HG02642 (cell line): ENCODE measurements at regions not wholly inside any gene's neighbourhood (a gene's known extent, or its start where the extent isn't known, plus 50 kb on each side); places are given as distances from the start of the nearest gene placed in this dataset.
A peak's percentile ranks its signal among the peaks of the same experiment; 100 is the strongest.

Source experiments
- ATAC-seq: cut with Tn5 transposase; IDR thresholded peaks from one replicate; pipeline ENCODE4 v1.9.1; 2021; ENCODE audit warnings: mild to moderate bottlenecking; ENCODE audit not compliant: unreplicated experiment, poor library complexity

DNA sequence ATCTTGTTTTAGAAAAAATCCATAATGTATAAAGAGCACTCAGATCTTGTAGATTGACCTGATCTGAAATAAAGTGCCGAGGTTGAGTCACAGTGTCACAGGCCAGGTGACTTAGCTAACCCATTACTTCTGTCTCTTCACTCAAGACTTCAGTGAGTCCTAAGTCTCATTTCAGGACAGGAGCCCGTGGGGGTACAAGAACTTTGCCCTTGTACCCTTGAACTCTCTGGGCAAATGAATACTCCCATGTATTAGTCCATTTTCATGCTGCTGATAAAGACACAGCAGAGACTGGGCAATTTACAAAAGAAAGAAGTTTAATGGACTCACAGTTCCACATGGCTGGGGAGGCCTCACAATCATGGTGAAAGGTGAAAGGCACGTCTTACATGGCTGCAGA, 160.2 kb downstream of the ZPLD1 start:
- no peak for ATAC-seq

DNA sequence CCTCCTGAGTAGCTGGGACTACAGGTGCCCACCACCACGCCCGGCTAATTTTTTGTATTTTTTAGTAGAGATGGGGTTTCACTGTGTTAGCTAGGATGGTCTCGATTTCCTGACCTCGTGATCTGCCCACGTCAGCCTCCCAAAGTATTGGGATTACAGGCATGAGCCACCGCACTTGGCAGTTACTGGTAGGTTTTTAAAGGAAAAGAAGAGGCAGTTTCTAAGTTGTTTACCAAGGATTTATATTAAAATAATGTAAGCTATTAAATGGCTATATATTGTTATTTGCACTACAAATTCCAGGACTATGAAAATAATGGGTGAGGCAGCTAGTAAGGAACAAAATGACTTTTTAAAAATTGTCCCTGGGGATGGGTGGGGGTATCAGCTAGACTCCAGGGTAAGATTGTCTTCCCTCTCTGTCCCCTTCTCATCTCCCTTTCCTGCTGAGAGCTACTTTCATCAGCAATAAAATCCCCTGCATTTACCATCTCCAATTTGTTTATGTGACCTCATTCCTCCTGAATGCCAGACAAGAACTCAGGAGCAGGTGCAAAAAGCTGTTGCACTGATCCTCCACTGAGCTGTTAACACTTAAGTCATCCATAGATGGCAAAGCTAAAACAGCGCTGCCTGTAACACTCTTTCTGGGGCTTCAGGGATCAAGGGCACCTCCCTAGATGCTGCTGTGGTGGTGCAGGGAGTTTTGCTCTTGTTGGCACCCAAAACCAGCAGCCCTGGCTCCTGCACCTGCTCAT, 165.2 kb downstream of the ZPLD1 start:
- no peak for ATAC-seq

DNA sequence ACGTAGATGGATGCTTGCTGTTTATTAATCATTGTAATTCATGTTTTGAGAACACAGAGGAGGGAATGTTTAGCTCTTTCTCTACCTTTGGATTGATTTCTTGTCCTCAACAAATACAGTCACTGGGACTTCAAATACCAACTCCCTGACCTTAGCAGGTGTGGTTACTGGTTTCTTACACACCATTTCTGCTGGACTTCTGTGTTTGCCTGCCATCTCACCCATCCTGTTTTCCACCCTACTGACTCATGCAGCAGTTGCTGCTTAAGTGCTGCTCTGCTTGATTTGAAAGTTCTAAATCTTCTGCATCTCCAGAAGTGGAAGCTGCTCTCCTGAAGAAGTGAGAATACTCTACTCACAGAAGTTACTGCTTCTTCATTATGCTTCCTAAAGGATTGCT, 170.3 kb downstream of the ZPLD1 start:
- no peak for ATAC-seq

GRCh38 chr3:102608875-102609274, 174.1 kb downstream of the ZPLD1 start:
- ATAC-seq = no peak

DNA sequence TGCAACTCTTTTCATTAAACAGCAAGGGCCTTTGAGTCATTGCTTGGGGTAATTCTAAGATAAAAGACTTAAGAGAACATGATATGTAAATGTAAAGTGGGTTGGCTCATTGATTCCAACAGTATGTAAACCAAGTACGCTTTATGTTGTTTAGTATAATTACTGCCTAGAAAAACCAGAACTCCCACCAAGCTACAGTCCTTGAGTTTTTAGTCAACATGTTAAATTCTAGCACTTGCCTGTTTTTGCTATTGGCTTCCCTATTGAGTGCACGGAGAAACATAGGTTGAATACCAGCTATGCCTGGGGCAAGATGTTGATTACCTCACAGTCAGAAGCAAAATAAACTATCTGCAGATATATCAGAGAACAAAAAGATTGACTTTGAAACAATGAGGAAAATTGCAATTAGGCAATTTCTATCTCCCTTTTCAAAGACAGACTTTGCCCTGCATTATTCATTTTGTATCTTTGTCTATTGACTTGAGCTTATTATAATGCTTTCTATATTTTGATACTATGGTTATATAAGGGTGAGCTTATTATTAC, 179.3 kb downstream of the ZPLD1 start:
- ATAC-seq = no peak

DNA sequence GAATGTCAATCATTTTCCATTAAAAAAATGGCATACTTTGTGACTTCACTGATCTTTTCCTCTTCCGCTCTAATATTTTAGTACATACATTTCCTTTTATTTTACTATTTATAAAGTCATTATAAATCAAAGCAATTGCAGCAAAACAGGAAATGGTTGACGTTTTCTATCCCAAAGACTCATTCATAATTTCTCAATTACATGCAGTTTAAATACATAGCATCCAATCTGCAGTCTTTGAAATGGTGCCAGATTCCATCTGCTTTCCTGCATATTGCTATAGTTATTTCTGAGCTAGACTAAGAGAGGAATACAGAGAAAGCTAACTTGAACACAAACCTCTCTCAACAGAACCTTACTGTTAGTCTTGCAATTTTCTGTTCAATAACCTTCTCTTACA, 179.8 kb downstream of the ZPLD1 start:
- ATAC-seq = no peak

GRCh38 chr3:102617381-102617780, 182.6 kb downstream of the ZPLD1 start:
- no peak for ATAC-seq

DNA sequence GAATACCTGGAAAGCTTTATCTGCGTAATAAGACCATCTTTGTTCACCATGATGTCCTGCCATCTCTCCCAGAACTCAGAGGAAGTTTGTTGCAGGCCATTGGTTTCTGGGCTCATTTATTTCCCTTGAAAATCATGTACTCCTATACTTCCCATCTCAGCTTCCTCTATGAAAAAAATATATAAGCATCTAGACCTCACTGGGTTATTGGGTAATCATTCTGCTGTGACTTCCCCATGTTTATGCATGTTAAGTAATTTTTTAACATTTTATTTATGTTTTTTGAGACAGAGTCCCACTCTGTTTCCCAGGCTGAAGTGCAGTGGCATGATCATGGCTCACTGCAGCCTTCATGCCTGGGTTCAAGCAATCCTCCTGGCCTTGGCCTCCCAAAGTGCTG, 184.5 kb downstream of the ZPLD1 start:
- no peak for ATAC-seq

DNA sequence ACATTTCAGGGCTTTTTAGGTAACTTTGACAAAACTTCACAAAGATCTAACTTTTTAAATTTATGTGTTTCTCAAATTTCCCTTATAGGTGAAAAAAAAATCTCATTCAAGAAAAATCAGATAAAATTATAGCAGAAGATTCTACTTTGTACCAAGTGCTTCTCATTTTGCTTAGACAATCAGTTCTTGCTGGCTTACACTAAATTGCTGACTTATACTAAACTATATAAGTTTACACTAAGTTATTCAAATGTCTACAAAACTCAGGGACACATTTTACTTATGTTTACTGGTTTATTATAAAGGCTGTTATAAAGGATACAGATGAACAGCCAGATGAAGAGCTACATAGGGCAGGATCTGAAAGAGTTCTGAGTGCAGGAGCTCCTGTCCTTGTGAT, 195.1 kb downstream of the ZPLD1 start:
- ATAC-seq = no peak

- ATAC-seq = no peak
Observed at GRCh38 chr3:102630531-102630930, 195.7 kb downstream of the ZPLD1 start.

DNA sequence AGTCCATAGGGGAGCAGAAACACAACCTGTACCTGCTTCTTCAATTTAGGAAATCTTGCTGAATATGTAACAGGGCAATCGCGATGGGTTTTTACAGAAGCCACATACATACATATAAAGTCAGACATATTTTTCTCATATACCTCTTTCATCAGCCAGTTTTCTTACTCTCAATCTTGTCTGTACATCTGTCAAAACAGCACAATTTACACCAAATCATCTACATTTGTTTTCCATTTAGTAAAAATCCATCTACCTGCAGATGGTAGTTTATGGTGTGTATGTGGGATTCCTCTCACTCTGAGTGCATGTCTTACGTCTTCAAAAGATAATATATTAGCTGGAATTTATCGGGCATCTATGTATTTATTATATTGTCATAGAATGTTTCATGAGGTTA, 208.7 kb downstream of the ZPLD1 start:
- ATAC-seq = no peak

- ATAC-seq = no peak
Observed at GRCh38 chr3:102646557-102646956, 211.7 kb downstream of the ZPLD1 start.

- no peak for ATAC-seq
Observed at GRCh38 chr3:102660653-102661052, 225.8 kb downstream of the ZPLD1 start.

GRCh38 chr3:102661707-102662497, 227.1 kb downstream of the ZPLD1 start:
- ATAC-seq = no peak

DNA sequence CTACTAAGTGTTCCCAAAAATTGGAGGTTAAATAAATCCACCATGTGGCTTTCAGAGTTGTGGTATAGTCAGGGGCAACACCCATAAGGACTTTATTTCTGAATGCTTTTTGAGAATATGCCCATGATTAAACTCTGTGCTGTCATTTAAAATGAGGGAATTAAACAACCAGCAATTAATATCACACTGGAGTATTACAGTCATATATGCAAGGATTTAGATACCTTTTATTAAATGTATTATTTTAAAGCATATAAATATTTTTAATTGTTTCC, 227.6 kb downstream of the ZPLD1 start:
- no peak for ATAC-seq

DNA sequence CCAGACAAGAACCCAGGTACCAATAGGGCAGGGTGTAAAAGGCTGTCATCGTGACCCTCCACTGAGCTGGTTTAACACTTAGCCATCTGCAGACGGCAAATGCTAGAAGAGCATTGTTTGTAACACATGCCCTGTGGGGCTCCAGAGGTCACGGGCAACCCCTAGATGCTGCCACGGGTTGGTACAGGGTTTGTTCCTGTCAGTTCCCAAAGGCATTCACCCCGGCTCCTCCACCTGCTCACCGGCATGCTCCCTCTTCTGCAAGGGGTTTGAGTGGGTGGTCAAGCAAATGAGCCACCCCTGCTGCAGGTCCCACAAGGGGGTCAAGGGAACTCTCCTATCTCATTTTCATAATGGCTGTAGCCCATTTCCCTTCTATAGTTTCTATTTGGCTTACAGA, 229.3 kb downstream of the ZPLD1 start:
- no peak for ATAC-seq

GRCh38 chr3:102665183-102665582, 230.4 kb downstream of the ZPLD1 start:
- ATAC-seq = no peak

- no peak for ATAC-seq
Observed at GRCh38 chr3:102668247-102668646, 233.4 kb downstream of the ZPLD1 start.

DNA sequence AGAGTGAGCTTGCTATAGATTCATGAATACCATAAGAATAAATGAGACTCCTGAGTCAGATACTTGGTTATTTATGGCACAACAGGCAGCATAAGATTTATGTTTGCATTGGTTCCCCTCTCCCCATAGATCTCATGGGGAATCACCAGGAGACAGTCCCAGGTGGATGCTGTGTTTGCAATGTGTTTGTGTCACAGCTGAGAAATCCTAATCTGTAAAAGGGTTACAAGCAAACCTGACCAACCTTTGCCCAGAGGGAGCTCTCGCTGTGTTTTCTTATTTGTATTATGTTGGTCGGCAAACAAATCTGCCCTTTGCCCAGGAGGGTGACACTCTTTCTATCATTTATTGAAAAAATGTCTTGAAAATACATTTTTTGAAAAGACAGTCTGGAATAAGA, 236.2 kb downstream of the ZPLD1 start:
- ATAC-seq = no peak

DNA sequence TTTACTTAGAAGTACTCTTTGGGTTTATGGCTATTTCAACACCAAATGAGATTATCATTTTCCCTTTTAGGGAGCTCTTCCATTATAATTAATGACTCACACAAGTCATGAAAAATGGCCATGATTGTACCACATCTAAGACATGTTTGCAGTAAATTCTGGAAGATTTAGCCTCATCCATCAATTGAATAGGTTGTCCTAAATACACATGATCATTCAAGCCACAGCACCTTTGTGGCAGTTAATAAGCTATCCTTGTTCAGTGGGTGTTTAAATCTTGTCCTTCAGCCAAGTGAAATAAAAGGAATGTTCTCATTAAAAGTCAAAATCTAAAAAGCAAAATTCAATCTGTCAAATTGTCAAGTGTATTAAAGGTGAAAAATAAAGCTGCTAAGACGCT, 237.5 kb downstream of the ZPLD1 start:
- no peak for ATAC-seq

GRCh38 chr3:102673271-102674115, 238.7 kb downstream of the ZPLD1 start:
- ATAC-seq = peak; percentile 84
